Neural cell (in vitro differentiated cells): ENCODE measurements at regions not wholly inside any gene's neighbourhood (a gene's known extent, or its start where the extent isn't known, plus 50 kb on each side); places are given as distances from the start of the nearest gene placed in this dataset.

Experiments used
- H2AFZ ChIP-seq: fragments of 200-600, 300-800 bp; sonication (generic), shearing (Covaris generic); 2 replicates; pipeline ENCODE4 v1.6.0; 2014; ENCODE audit warnings: low read depth, mild to moderate bottlenecking, antibody characterized with exemption, low read length, moderate library complexity
- H3F3A ChIP-seq: fragments of 200-600 bp; shearing (Covaris generic); 2 replicates; pipeline ENCODE4 v1.6.1; 2016; ENCODE audit warnings: mild to moderate bottlenecking, moderate library complexity, mixed read lengths, antibody characterized with exemption, low read length; ENCODE audit not compliant: insufficient read depth, poor library complexity, severe bottlenecking
- H3K27ac ChIP-seq: fragments of 200-600, 300-800 bp; sonication (generic), shearing (Covaris generic); 2 replicates; pipeline ENCODE4 v1.5.1; 2014; ENCODE audit warnings: mild to moderate bottlenecking, low read length, moderate library complexity
- H3K27me3 ChIP-seq: fragments of 300-800, 200-600 bp; sonication (generic), shearing (Covaris generic); 2 replicates; pipeline ENCODE4 v1.6.0; 2014; ENCODE audit warnings: mild to moderate bottlenecking, low read depth, low read length, moderate library complexity; ENCODE audit not compliant: insufficient read depth
- H3K36me3 ChIP-seq: fragments of 300-800, 200-600 bp; sonication (generic), shearing (Covaris generic); 2 replicates; pipeline ENCODE4 v1.5.1; 2014; ENCODE audit warnings: mild to moderate bottlenecking, antibody characterized with exemption, low read length, moderate library complexity; ENCODE audit not compliant: insufficient read depth
- H3K4me2 ChIP-seq: fragments of 300-800, 200-600 bp; sonication (generic), shearing (Covaris generic); 2 replicates; pipeline ENCODE4 v1.6.0; 2014; ENCODE audit warnings: mild to moderate bottlenecking, low read length
- H3K4me3 ChIP-seq: fragments of 300-800, 200-600 bp; sonication (generic), shearing (Covaris generic); 2 replicates; pipeline ENCODE4 v1.5.1; 2014; ENCODE audit warnings: mild to moderate bottlenecking, low read length, moderate library complexity
- H3K79me2 ChIP-seq: fragments of 200-600 bp; shearing (Covaris generic); replicated peaks from 2 replicates; pipeline ENCODE4 v1.6.0; 2014; ENCODE audit warnings: mild to moderate bottlenecking, low read length, moderate library complexity; ENCODE audit not compliant: insufficient read depth
- H3K9ac ChIP-seq: fragments of 300-800, 200-600 bp; sonication (generic), shearing (Covaris generic); 2 replicates; pipeline ENCODE4 v1.6.1; 2016; ENCODE audit warnings: mild to moderate bottlenecking, low read length, mixed read lengths
- H3K9me2 ChIP-seq: fragments of 200-600 bp; shearing (Covaris generic); 2 replicates; pipeline ENCODE4 v1.6.1; 2016; ENCODE audit warnings: mild to moderate bottlenecking, low read length, mixed read lengths; ENCODE audit not compliant: insufficient read depth
- H3K9me3 ChIP-seq: fragments of 200-600, 300-800 bp; sonication (generic), shearing (Covaris generic); 2 replicates; pipeline ENCODE4 v1.6.1; 2016; ENCODE audit warnings: mild to moderate bottlenecking, mixed run types, low read length, moderate library complexity, mixed read lengths
- H4K20me1 ChIP-seq: fragments of 200-600 bp; shearing (Covaris generic); 2 replicates; pipeline ENCODE4 v1.6.1; 2016; ENCODE audit warnings: mild to moderate bottlenecking, mixed run types; ENCODE audit not compliant: insufficient read depth
- EP300 ChIP-seq: fragments of 450-650 bp; conservative IDR thresholded peaks from 2 replicates; pipeline ENCODE4 v1.6.1; 2014; ENCODE audit warnings: antibody characterized with exemption, mild to moderate bottlenecking, moderate library complexity; ENCODE audit not compliant: poor library complexity, severe bottlenecking
- EZH2 ChIP-seq: fragments of 200-600, 300-800 bp; shearing (Covaris generic), sonication (generic); IDR thresholded peaks from 2 replicates; pipeline ENCODE4 v1.6.1; 2014; ENCODE audit warnings: antibody characterized with exemption, low read length, borderline replicate concordance, mild to moderate bottlenecking; ENCODE audit not compliant: insufficient read depth, poor library complexity, severe bottlenecking
- MXI1 ChIP-seq: fragments of 450-650 bp; conservative IDR thresholded peaks from 2 replicates; pipeline ENCODE4 v1.6.1; 2014; ENCODE audit warnings: antibody characterized with exemption, mild to moderate bottlenecking; ENCODE audit not compliant: poor library complexity, severe bottlenecking
- POLR2AphosphoS5 ChIP-seq: IDR thresholded peaks from 2 replicates; pipeline ENCODE4 v1.6.1; 2012
- RAD21 ChIP-seq: fragments of 450-650 bp; conservative IDR thresholded peaks from 2 replicates; pipeline ENCODE4 v1.6.1; 2014; ENCODE audit warnings: antibody characterized with exemption, mild to moderate bottlenecking, moderate library complexity
- SMC3 ChIP-seq: fragments of 450-650 bp; conservative IDR thresholded peaks from 2 replicates; pipeline ENCODE4 v1.6.1; 2014; ENCODE audit warnings: antibody characterized with exemption, mild to moderate bottlenecking, moderate library complexity; ENCODE audit not compliant: poor library complexity
- TAF1 ChIP-seq: IDR thresholded peaks from 2 replicates; pipeline ENCODE4 v1.6.1; 2012; ENCODE audit warnings: low read depth
- TF ChIP-seq, protein P1 (sequence below): IDR thresholded peaks from 2 replicates; pipeline ENCODE4 v1.6.1; 2012; ENCODE audit warnings: borderline replicate concordance
- TF ChIP-seq, protein P2 (sequence below): fragments of 450-650 bp; IDR thresholded peaks from 2 replicates; pipeline ENCODE4 v1.5.1; 2014; ENCODE audit warnings: antibody characterized with exemption, mild to moderate bottlenecking, moderate library complexity; ENCODE audit not compliant: poor library complexity, severe bottlenecking

DNA sequence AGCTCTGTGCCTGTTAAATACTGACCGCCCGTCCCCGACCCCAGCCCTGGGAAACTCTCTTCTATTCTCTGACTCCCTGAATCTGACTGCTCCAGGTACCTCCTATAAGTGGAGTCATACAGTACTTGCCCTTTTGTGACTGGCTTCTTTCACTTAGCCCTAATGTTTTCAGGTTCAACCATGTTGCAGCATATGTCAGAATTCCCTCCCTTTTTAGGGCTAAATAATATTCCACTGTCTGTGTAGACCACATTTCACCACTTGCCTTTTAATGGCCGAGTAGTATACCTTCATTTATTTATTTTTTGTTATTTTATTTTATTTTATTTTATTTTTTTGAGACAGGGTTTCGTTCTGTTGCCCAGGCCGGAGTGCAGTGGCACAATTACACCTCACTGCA is 96.1 kb upstream of the SLC22A11 start:
- Histone ChIP-seq H3K9me3 (no peaks in the 10 kb centered on the region), H3K4me3 (no peak overlapping the region), H3K4me2 (no peak overlapping the region), H3K27ac (no peak overlapping the region), H3K36me3 (no peaks in the 10 kb centered on the region), H3F3A (no peaks in the 10 kb centered on the region), H3K9ac (no peak overlapping the region), H4K20me1 (no peaks in the 10 kb centered on the region), H3K27me3 (no peaks in the 10 kb centered on the region), H3K9me2 (no peaks in the 10 kb centered on the region), H2AFZ (no peak overlapping the region), H3K79me2 (no peaks in the 10 kb centered on the region)
- no peak for TF ChIP-seq EZH2
- TF ChIP-seq, protein P1, sequence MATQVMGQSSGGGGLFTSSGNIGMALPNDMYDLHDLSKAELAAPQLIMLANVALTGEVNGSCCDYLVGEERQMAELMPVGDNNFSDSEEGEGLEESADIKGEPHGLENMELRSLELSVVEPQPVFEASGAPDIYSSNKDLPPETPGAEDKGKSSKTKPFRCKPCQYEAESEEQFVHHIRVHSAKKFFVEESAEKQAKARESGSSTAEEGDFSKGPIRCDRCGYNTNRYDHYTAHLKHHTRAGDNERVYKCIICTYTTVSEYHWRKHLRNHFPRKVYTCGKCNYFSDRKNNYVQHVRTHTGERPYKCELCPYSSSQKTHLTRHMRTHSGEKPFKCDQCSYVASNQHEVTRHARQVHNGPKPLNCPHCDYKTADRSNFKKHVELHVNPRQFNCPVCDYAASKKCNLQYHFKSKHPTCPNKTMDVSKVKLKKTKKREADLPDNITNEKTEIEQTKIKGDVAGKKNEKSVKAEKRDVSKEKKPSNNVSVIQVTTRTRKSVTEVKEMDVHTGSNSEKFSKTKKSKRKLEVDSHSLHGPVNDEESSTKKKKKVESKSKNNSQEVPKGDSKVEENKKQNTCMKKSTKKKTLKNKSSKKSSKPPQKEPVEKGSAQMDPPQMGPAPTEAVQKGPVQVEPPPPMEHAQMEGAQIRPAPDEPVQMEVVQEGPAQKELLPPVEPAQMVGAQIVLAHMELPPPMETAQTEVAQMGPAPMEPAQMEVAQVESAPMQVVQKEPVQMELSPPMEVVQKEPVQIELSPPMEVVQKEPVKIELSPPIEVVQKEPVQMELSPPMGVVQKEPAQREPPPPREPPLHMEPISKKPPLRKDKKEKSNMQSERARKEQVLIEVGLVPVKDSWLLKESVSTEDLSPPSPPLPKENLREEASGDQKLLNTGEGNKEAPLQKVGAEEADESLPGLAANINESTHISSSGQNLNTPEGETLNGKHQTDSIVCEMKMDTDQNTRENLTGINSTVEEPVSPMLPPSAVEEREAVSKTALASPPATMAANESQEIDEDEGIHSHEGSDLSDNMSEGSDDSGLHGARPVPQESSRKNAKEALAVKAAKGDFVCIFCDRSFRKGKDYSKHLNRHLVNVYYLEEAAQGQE: no peak
- TF ChIP-seq TAF1: no peak
- TF ChIP-seq SMC3: no peak
- no peak for TF ChIP-seq MXI1
- TF ChIP-seq, protein P2, sequence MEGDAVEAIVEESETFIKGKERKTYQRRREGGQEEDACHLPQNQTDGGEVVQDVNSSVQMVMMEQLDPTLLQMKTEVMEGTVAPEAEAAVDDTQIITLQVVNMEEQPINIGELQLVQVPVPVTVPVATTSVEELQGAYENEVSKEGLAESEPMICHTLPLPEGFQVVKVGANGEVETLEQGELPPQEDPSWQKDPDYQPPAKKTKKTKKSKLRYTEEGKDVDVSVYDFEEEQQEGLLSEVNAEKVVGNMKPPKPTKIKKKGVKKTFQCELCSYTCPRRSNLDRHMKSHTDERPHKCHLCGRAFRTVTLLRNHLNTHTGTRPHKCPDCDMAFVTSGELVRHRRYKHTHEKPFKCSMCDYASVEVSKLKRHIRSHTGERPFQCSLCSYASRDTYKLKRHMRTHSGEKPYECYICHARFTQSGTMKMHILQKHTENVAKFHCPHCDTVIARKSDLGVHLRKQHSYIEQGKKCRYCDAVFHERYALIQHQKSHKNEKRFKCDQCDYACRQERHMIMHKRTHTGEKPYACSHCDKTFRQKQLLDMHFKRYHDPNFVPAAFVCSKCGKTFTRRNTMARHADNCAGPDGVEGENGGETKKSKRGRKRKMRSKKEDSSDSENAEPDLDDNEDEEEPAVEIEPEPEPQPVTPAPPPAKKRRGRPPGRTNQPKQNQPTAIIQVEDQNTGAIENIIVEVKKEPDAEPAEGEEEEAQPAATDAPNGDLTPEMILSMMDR: no peak
- TF ChIP-seq RAD21: no peak
- TF ChIP-seq EP300: no peak
- TF ChIP-seq POLR2AphosphoS5: no peak

DNA sequence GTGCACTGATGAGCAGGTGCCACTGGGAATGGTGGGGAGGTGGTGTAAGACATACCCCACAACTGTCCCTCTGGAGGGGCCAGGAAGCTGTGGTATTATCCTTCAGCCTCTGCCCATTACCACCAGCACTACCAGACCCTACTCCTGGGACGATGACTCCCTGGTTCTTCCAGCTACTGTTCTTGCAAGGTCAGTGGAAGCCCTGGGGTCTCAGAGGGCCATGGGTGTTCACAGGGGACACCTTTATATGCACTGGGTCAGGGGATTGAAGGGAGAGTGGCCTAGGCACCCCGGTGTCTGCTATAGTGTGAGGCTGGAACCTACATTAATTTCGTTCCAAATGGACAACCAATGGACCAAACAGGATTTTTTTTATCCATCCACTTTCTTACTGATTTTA is 94.7 kb upstream of the SLC22A11 start:
- TF ChIP-seq EP300: no peak
- TF ChIP-seq SMC3: no peak
- TF ChIP-seq TAF1: no peak
- no peak overlapping the region for H3K9ac ChIP-seq
- no peaks in the 10 kb centered on the region for H3K36me3 ChIP-seq
- H2AFZ ChIP-seq: no peak overlapping the region
- H3K9me3 ChIP-seq: no peaks in the 10 kb centered on the region
- H3K27ac ChIP-seq: no peak overlapping the region
- no peaks in the 10 kb centered on the region for H3K9me2 ChIP-seq
- no peaks in the 10 kb centered on the region for H3F3A ChIP-seq
- H4K20me1 ChIP-seq: no peaks in the 10 kb centered on the region
- no peak overlapping the region for H3K4me2 ChIP-seq
- H3K79me2 ChIP-seq: no peaks in the 10 kb centered on the region
- H3K4me3 ChIP-seq: no peak overlapping the region
- H3K27me3 ChIP-seq: no peaks in the 10 kb centered on the region
